HUES48 (cell line): ENCODE measurements at regions not wholly inside any gene's neighbourhood (a gene's known extent, or its start where the extent isn't known, plus 50 kb on each side); places are given as distances from the start of the nearest gene placed in this dataset.

Source experiments
- H3K27ac ChIP-seq: one replicate; pipeline ENCODE4 v1.7.0; 2013; ENCODE audit warnings: low read depth, low read length, inconsistent platforms
- H3K27me3 ChIP-seq: 2 replicates; pipeline ENCODE4 v1.6.1; 2013; ENCODE audit warnings: mild to moderate bottlenecking, low read length; ENCODE audit not compliant: control insufficient read depth, insufficient read depth
- H3K36me3 ChIP-seq: 2 replicates; pipeline ENCODE4 v1.6.1; 2013; ENCODE audit warnings: low read length; ENCODE audit not compliant: control insufficient read depth, insufficient read depth
- H3K4me1 ChIP-seq: 2 replicates; pipeline ENCODE4 v1.6.1; 2013; ENCODE audit warnings: mild to moderate bottlenecking, low read length; ENCODE audit not compliant: control insufficient read depth, insufficient read depth
- H3K4me3 ChIP-seq: 2 replicates; pipeline ENCODE4 v1.5.1; 2013; ENCODE audit warnings: mild to moderate bottlenecking, low read depth, low read length
- H3K9ac ChIP-seq: 2 replicates; pipeline ENCODE4 v1.6.1; 2013; ENCODE audit warnings: mild to moderate bottlenecking, low read depth, low read length, moderate library complexity
- H3K9me3 ChIP-seq: 2 replicates; pipeline ENCODE4 v1.6.1; 2013; ENCODE audit warnings: low read length; ENCODE audit not compliant: control insufficient read depth, insufficient read depth

GRCh38 chr6:156113631-156114030 lies 658.0 kb upstream of the NOX3 start:
- no peaks in the 10 kb centered on the region for H3K27me3 ChIP-seq
- H3K4me3 ChIP-seq = no peak overlapping the region
- no peaks in the 10 kb centered on the region for H3K4me1 ChIP-seq
- H3K36me3 ChIP-seq = no peaks in the 10 kb centered on the region
- no peaks in the 10 kb centered on the region for H3K9me3 ChIP-seq
- no peak overlapping the region for H3K27ac ChIP-seq
- H3K9ac ChIP-seq = no peak overlapping the region

- Histone ChIP-seq H3K9ac (no peak overlapping the region), H3K36me3 (no peaks in the 10 kb centered on the region), H3K9me3 (no peaks in the 10 kb centered on the region), H3K4me1 (no peaks in the 10 kb centered on the region), H3K27me3 (no peaks in the 10 kb centered on the region), H3K4me3 (no peak overlapping the region), H3K27ac (no peak overlapping the region)
These were observed 656.3 kb upstream of the NOX3 start for GRCh38 chr6:156111913-156112312.

DNA sequence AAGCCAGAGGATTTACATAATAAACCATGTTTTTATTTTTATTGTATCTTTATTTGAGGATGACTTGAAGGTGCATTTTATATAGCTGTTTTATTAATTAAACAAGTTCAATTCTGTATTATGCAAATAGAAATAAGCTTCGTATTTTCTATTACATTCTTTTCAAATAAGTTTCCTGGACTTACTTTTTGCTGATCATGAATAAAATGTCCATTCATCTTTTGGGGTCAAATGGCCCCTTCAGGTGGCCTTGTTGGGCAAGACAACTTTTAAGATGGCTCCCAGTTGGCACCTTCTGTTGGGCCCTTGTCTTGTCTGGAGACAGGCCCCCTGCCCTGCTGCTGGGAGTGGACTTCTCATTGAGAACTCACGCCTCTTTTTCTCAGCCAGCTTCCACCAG lies 654.6 kb upstream of the NOX3 start:
- no peaks in the 10 kb centered on the region for H3K36me3 ChIP-seq
- no peak overlapping the region for H3K9ac ChIP-seq
- no peaks in the 10 kb centered on the region for H3K9me3 ChIP-seq
- H3K4me3 ChIP-seq = no peak overlapping the region
- H3K27me3 ChIP-seq = no peaks in the 10 kb centered on the region
- no peaks in the 10 kb centered on the region for H3K4me1 ChIP-seq
- H3K27ac ChIP-seq = no peak overlapping the region

DNA sequence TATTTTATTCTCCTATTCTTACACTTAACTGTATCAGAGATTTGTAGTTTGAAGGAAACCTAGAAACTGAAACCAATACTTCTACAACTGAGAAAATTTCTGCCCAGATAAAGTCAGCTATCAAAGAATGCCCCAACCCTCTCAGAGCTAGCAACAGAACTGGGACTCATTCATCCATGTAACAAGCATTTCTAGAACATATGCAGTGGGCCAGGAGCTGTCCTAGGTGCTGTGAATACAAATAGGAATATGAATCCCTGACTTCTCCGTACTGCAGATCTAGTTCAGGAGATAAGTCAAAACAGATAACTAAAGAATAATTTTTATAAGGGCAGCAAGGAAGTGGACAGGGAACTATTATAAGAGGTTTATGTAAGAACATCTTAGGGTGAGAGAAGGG lies 654.1 kb upstream of the NOX3 start:
- Histone ChIP-seq H3K4me1 (no peaks in the 10 kb centered on the region), H3K27ac (no peak overlapping the region), H3K9me3 (no peaks in the 10 kb centered on the region), H3K27me3 (no peaks in the 10 kb centered on the region), H3K9ac (no peak overlapping the region), H3K36me3 (no peaks in the 10 kb centered on the region), H3K4me3 (no peak overlapping the region)

GRCh38 chr6:156107624-156108101 lies 652.0 kb upstream of the NOX3 start:
- Histone ChIP-seq H3K27ac (no peak overlapping the region), H3K4me3 (no peak overlapping the region), H3K27me3 (no peaks in the 10 kb centered on the region)

GRCh38 chr6:156102129-156102528 lies 646.5 kb upstream of the NOX3 start:
- Histone ChIP-seq H3K4me3 (no peak overlapping the region), H3K4me1 (no peaks in the 10 kb centered on the region), H3K27ac (no peak overlapping the region), H3K9ac (no peak overlapping the region), H3K9me3 (no peaks in the 10 kb centered on the region), H3K36me3 (no peaks in the 10 kb centered on the region), H3K27me3 (no peaks in the 10 kb centered on the region)

More at GRCh38 chr6:156107624-156108101, 652.0 kb upstream of the NOX3 start:
- H3K36me3 ChIP-seq = no peaks in the 10 kb centered on the region
- no peaks in the 10 kb centered on the region for H3K4me1 ChIP-seq
- H3K9me3 ChIP-seq = no peaks in the 10 kb centered on the region
- no peak overlapping the region for H3K9ac ChIP-seq

GRCh38 chr6:156098839-156099238 lies 643.2 kb upstream of the NOX3 start:
- Histone ChIP-seq H3K4me3 (no peak overlapping the region), H3K9me3 (no peaks in the 10 kb centered on the region), H3K36me3 (no peaks in the 10 kb centered on the region), H3K9ac (no peak overlapping the region), H3K4me1 (no peaks in the 10 kb centered on the region), H3K27ac (no peak overlapping the region), H3K27me3 (no peaks in the 10 kb centered on the region)

GRCh38 chr6:156087487-156087886 lies 631.8 kb upstream of the NOX3 start:
- Histone ChIP-seq H3K4me1 (no peaks in the 10 kb centered on the region), H3K4me3 (no peak overlapping the region), H3K27ac (no peak overlapping the region), H3K9me3 (peaks cover 15% of the 10 kb centered on the region; the same call in 1 of the 2 replicates), H3K27me3 (no peaks in the 10 kb centered on the region), H3K9ac (no peak overlapping the region), H3K36me3 (no peaks in the 10 kb centered on the region)

DNA sequence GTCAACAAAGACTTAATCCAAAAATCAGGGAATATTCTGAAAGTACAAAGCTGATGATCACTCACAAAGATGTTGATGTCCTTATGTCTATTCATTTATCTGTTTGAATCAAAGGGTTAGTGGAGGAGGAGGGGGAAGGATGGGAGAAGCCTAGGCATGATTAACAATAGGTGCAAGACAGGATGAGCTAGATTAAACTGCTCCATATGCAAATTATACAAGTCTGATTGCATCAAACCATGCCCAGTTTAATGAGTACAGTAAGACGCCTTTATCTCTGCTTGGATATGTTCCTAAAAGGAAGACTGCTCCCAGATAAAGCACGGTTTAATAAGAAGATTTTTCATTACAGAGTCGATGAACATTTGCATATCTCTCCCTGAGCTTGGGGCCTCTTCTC lies 626.4 kb upstream of the NOX3 start:
- Histone ChIP-seq H3K9ac (no peak overlapping the region), H3K27me3 (no peaks in the 10 kb centered on the region), H3K36me3 (no peaks in the 10 kb centered on the region), H3K27ac (no peak overlapping the region), H3K4me3 (no peak overlapping the region), H3K4me1 (0 out of 2 replicates have a peak, but pooled peaks cover 3% of the 10 kb centered on the region), H3K9me3 (peaks cover 7% of the 10 kb centered on the region; the same call in 1 of the 2 replicates)

- Histone ChIP-seq H3K36me3 (no peaks in the 10 kb centered on the region), H3K9me3 (peaks cover 7% of the 10 kb centered on the region; the same call in 1 of the 2 replicates), H3K4me3 (no peak overlapping the region), H3K4me1 (0 out of 2 replicates have a peak, but pooled peaks cover 3% of the 10 kb centered on the region), H3K27ac (no peak overlapping the region), H3K9ac (no peak overlapping the region), H3K27me3 (no peaks in the 10 kb centered on the region)
These were observed 624.7 kb upstream of the NOX3 start for GRCh38 chr6:156080371-156080770.

DNA sequence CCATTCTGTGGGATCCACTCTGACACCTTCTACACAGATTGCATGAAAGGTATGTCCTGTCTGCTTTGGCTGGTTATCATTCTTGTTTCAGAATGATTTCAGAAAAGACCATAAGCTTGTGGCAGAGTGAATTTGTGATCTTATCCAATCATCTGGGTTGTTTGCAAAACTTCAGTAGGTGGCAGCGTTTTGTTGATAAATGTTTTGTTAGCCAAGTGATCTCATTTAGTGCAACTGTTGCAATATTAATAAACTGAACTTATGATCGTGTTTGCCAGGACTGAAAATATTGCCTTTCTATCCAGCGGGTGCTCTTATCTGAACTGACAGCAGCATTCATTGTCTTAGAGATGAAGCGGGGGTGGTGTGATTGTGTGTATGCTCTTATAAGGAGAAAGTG lies 613.2 kb upstream of the NOX3 start:
- Histone ChIP-seq H3K27ac (no peak overlapping the region), H3K9me3 (no peaks in the 10 kb centered on the region), H3K4me3 (no peak overlapping the region), H3K27me3 (no peaks in the 10 kb centered on the region), H3K4me1 (no peaks in the 10 kb centered on the region), H3K36me3 (no peaks in the 10 kb centered on the region), H3K9ac (no peak overlapping the region)

- Histone ChIP-seq H3K4me1 (no peaks in the 10 kb centered on the region), H3K27ac (no peak overlapping the region), H3K9ac (no peak overlapping the region), H3K27me3 (no peaks in the 10 kb centered on the region), H3K36me3 (no peaks in the 10 kb centered on the region), H3K9me3 (no peaks in the 10 kb centered on the region), H3K4me3 (no peak overlapping the region)
These were observed 610.2 kb upstream of the NOX3 start for GRCh38 chr6:156065849-156066248.
